Fibroblast of the conjunctiva (primary cell): ENCODE measurements at regions not wholly inside any gene's neighbourhood (a gene's known extent, or its start where the extent isn't known, plus 50 kb on each side); places are given as distances from the start of the nearest gene placed in this dataset.

ENCODE experiments used
- DNase-seq: peaks from one replicate; pipeline ENCODE4 v3.0.0-alpha.2; 2010; ENCODE audit warnings: low read depth

- no peak for DNase-seq
Measured at GRCh38 chr6:164294047-164294784, 879.7 kb downstream of the QKI start.

GRCh38 chr6:164291224-164291623 lies 876.7 kb downstream of the QKI start:
- DNase-seq, result no peak

GRCh38 chr6:164290101-164290500 lies 875.6 kb downstream of the QKI start:
- no peak for DNase-seq

- DNase-seq, result no peak
Measured at GRCh38 chr6:164286011-164286410, 871.5 kb downstream of the QKI start.

GRCh38 chr6:164283574-164283973 lies 869.1 kb downstream of the QKI start:
- no peak for DNase-seq

GRCh38 chr6:164276211-164276610 lies 861.7 kb downstream of the QKI start:
- DNase-seq, result no peak

GRCh38 chr6:164275773-164276172 lies 861.3 kb downstream of the QKI start:
- no peak for DNase-seq

- DNase-seq, result no peak
Measured at GRCh38 chr6:164274493-164274892, 860.0 kb downstream of the QKI start.

GRCh38 chr6:164273491-164273890 lies 859.0 kb downstream of the QKI start:
- no peak for DNase-seq

- DNase-seq, result no peak
Measured at GRCh38 chr6:164266851-164267250, 852.3 kb downstream of the QKI start.

- no peak for DNase-seq
Measured at GRCh38 chr6:164262348-164262747, 847.8 kb downstream of the QKI start.

GRCh38 chr6:164258421-164258820 lies 843.9 kb downstream of the QKI start:
- DNase-seq, result no peak

- DNase-seq, result no peak
Measured at GRCh38 chr6:164252948-164253347, 838.4 kb downstream of the QKI start.

GRCh38 chr6:164252291-164252690 lies 837.8 kb downstream of the QKI start:
- DNase-seq, result no peak

GRCh38 chr6:164247106-164247505 lies 832.6 kb downstream of the QKI start:
- DNase-seq, result no peak

- no peak for DNase-seq
Measured at GRCh38 chr6:164246082-164246481, 831.6 kb downstream of the QKI start.

GRCh38 chr6:164243949-164244348 lies 829.4 kb downstream of the QKI start:
- no peak for DNase-seq

- no peak for DNase-seq
Measured at GRCh38 chr6:164243012-164243610, 828.6 kb downstream of the QKI start.

- DNase-seq, result no peak
Measured at GRCh38 chr6:164230804-164231203, 816.3 kb downstream of the QKI start.

- DNase-seq, result no peak
Measured at GRCh38 chr6:164230259-164230658, 815.7 kb downstream of the QKI start.

- no peak for DNase-seq
Measured at GRCh38 chr6:164229716-164230115, 815.2 kb downstream of the QKI start.

GRCh38 chr6:164227952-164228522 lies 813.5 kb downstream of the QKI start:
- no peak for DNase-seq

GRCh38 chr6:164216839-164217238 lies 802.3 kb downstream of the QKI start:
- DNase-seq, result no peak

GRCh38 chr6:164216368-164216767 lies 801.9 kb downstream of the QKI start:
- DNase-seq, result no peak
